Natural killer cell (primary cell): ENCODE measurements at regions not wholly inside any gene's neighbourhood (a gene's known extent, or its start where the extent isn't known, plus 50 kb on each side); places are given as distances from the start of the nearest gene placed in this dataset.

ENCODE experiments used
- ATAC-seq, 3 donors: fragments of 150-1000 bp in 2 of 3; fragments of 200-7000 bp in 1 of 3; cut with Tn5 transposase; 1 replicate in 1 of 3; 2 replicates in 2 of 3; pipeline ENCODE4 v1.10.0; 2021; ENCODE audit warnings: mild to moderate bottlenecking in 2 of 3, moderate library complexity in 2 of 3
- DNase-seq, 2 donors: peaks; one replicate each; pipeline versions ENCODE4 v3.0.0 to v3.0.0-alpha.2; 2013 to 2021; ENCODE audit warnings: mixed read lengths in 1 of 2
- H3K27ac ChIP-seq: one replicate; pipeline ENCODE4 v1.5.1; 2013; ENCODE audit warnings: mild to moderate bottlenecking, low read length
- H3K27me3 ChIP-seq: one replicate; pipeline ENCODE4 v1.6.1; 2013; ENCODE audit warnings: low read length; ENCODE audit not compliant: control insufficient read depth, insufficient read depth
- H3K36me3 ChIP-seq: one replicate; pipeline ENCODE4 v1.6.1; 2013; ENCODE audit warnings: low read length; ENCODE audit not compliant: control insufficient read depth, insufficient read depth
- H3K4me1 ChIP-seq: one replicate; pipeline ENCODE4 v1.6.1; 2013; ENCODE audit warnings: low read length; ENCODE audit not compliant: control insufficient read depth, insufficient read depth
- H3K4me3 ChIP-seq: one replicate; pipeline ENCODE4 v1.5.1; 2013; ENCODE audit warnings: low read length
- H3K9me3 ChIP-seq: one replicate; pipeline ENCODE4 v1.6.1; 2013; ENCODE audit warnings: low read length; ENCODE audit not compliant: control insufficient read depth, insufficient read depth
- H3K27ac Mint-ChIP-seq, 2 donors: one replicate each; pipeline ENCODE4 v1.8.0; 2022; ENCODE audit warnings: mild to moderate bottlenecking in 2 of 2, mixed read lengths in 2 of 2, moderate library complexity in 1 of 2
- H3K27me3 Mint-ChIP-seq, 2 donors: one replicate each; pipeline ENCODE4 v1.8.0; 2022; ENCODE audit warnings: low read depth in 2 of 2, mixed read lengths in 2 of 2
- H3K36me3 Mint-ChIP-seq: one replicate; pipeline ENCODE4 v1.8.0; 2022; ENCODE audit warnings: mixed read lengths
- H3K4me1 Mint-ChIP-seq, 2 donors: one replicate each; pipeline ENCODE4 v1.8.0; 2022; ENCODE audit warnings: mixed read lengths in 2 of 2
- H3K4me3 Mint-ChIP-seq: one replicate; pipeline ENCODE4 v1.8.0; 2022; ENCODE audit warnings: mild to moderate bottlenecking, moderate library complexity, mixed read lengths
- H3K9me3 Mint-ChIP-seq, 2 donors: one replicate each; pipeline ENCODE4 v1.8.0; 2022; ENCODE audit warnings: mixed read lengths in 2 of 2
- CTCF ChIP-seq: fragments of 200-600 bp; IDR thresholded peaks from one replicate; pipeline ENCODE4 v1.8.0; 2022; ENCODE audit warnings: antibody characterized with exemption
- WGBS: methylation state at CpG from one replicate; pipeline ENCODE4 v1.1.7; 2013; ENCODE audit warnings: missing lambda C conversion rate; ENCODE audit not compliant: insufficient coverage; 5-methylcytosine and 5-hydroxymethylcytosine counted together
- intact Hi-C: fragments of 100-400 bp; cut with micrococcal nuclease; formaldehyde crosslinking; loops from one replicate; pipeline ENCODE4 v1.14.2; 2022

- no peaks in the 10 kb centered on the region for H3K4me1 ChIP-seq
- Mint-ChIP-seq H3K4me3 (no peak overlapping the region), H3K9me3 (no peaks in the 10 kb centered on the region), H3K36me3 (no peaks in the 10 kb centered on the region), H3K4me1 (peaks cover 5% of the 10 kb centered on the region in 2 donors), H3K27me3 (peaks cover 0 to 3% of the 10 kb centered on the region in 2 donors), H3K27ac (no peak overlapping the region)
- H3K36me3 ChIP-seq: no peaks in the 10 kb centered on the region
- WGBS: 92% methylated on average over 4 of the region's 4 CpGs
- H3K4me3 ChIP-seq: no peak overlapping the region
- no peak for TF ChIP-seq CTCF
- DNase-seq (no peak), ATAC-seq (no peak)
- H3K27ac ChIP-seq: no peak overlapping the region
- no peaks in the 10 kb centered on the region for H3K9me3 ChIP-seq
- no peaks in the 10 kb centered on the region for H3K27me3 ChIP-seq
- intact Hi-C loops: no loop called here
These were observed 97.3 kb upstream of the DAB2 start for GRCh38 chr5:39521940-39522590.

- H3K4me1 Mint-ChIP-seq: no peaks in the 10 kb centered on the region
- H3K27me3 Mint-ChIP-seq: peaks cover 0 to 3% of the 10 kb centered on the region in 2 donors
- H3K36me3 ChIP-seq: no peaks in the 10 kb centered on the region
- WGBS: 71% methylated on average over 2 of the region's 2 CpGs
- DNase-seq: no peak
- no peaks in the 10 kb centered on the region for H3K36me3 Mint-ChIP-seq
- no peak overlapping the region for H3K4me3 Mint-ChIP-seq
- H3K4me3 ChIP-seq: no peak overlapping the region
- no peaks in the 10 kb centered on the region for H3K9me3 ChIP-seq
- no peak overlapping the region for H3K27ac ChIP-seq
- no peaks in the 10 kb centered on the region for H3K4me1 ChIP-seq
- no peak for ATAC-seq
- intact Hi-C loops: no loop called here
- no peaks in the 10 kb centered on the region for H3K9me3 Mint-ChIP-seq
- no peaks in the 10 kb centered on the region for H3K27me3 ChIP-seq
- TF ChIP-seq CTCF: no peak
- no peak overlapping the region for H3K27ac Mint-ChIP-seq
These were observed 96.5 kb upstream of the DAB2 start for GRCh38 chr5:39521098-39521860.

DNA sequence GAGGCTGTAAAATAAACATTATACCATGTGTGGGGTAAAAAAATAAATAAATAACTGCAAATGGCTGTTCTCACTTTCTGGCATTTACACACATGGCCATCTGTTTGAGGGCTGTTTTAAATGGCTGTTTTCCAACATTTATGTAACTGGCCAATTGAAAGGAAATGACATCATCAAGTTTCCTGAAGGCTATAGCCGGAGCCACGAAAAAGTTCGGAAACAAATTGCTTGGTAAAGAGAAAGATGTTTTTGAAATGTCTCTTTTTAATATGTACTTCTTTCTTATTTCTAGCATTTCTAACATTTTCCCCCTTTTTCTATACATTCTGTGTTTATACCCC is 95.4 kb upstream of the DAB2 start:
- no peaks in the 10 kb centered on the region for H3K27me3 ChIP-seq
- TF ChIP-seq CTCF: no peak
- no peaks in the 10 kb centered on the region for H3K36me3 ChIP-seq
- ATAC-seq: no peak
- intact Hi-C loops: no loop called here
- no peaks in the 10 kb centered on the region for H3K36me3 Mint-ChIP-seq
- H3K4me3 Mint-ChIP-seq: no peak overlapping the region
- no peaks in the 10 kb centered on the region for H3K4me1 Mint-ChIP-seq
- DNase-seq: no peak
- WGBS: 82% methylated on average over 2 of the region's 3 CpGs
- no peak overlapping the region for H3K27ac ChIP-seq
- H3K4me3 ChIP-seq: no peak overlapping the region
- H3K4me1 ChIP-seq: no peaks in the 10 kb centered on the region
- no peak overlapping the region for H3K27ac Mint-ChIP-seq
- H3K9me3 ChIP-seq: no peaks in the 10 kb centered on the region
- H3K9me3 Mint-ChIP-seq: no peaks in the 10 kb centered on the region
- H3K27me3 Mint-ChIP-seq: peaks cover 0 to 3% of the 10 kb centered on the region in 2 donors
